GM18868 (cell line): ENCODE measurements at regions not wholly inside any gene's neighbourhood (a gene's known extent, or its start where the extent isn't known, plus 50 kb on each side); places are given as distances from the start of the nearest gene placed in this dataset.
"Not testable (repeated sequence)": the region's sequence is repeated elsewhere in the genome, so short reads cannot be mapped to it uniquely, and the experiment has no call there.

Experiments used
- ATAC-seq: cut with Tn5 transposase; IDR thresholded peaks from one replicate; pipeline ENCODE4 v1.9.1; 2021; ENCODE audit warnings: mild to moderate bottlenecking, moderate library complexity; ENCODE audit not compliant: unreplicated experiment

DNA sequence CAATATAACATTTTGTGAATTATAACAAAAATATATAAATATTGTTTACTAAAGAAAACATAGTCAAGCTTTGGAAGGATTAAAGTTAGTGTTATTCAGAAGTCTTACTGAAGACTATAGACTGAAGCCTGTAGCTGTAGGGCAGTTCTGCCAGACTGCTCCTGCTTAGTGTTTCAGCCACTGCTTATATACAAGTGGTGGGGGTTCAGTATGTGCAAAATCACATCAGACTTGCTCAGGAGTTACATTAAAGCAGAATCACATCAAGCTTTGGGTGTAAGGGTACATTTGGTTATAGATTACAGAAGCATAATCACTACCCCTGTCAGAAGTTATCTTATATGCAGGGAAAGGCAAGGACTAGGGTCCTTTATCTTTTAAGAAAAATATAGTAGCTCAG lies 653.8 kb downstream of the ANKRD7 start:
- no peak for ATAC-seq

DNA sequence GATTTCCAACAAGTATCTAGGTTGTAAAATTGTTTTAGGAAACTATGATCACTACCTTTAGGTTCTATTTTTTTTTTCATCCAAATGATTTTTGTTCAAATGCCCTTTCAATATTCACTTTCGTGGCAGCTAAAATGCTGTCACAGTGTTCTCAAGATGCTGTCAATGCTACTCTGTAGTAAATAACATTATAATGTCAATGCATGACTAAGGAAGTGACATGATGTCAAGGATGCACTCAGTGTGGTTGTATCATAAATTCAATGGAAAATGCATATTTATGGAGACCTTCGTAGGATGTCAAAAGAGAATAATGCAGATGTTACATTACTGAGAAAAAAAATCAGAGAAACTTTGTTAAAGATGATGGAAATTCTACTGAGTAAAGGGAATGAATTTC lies 673.8 kb downstream of the ANKRD7 start:
- no peak for ATAC-seq

DNA sequence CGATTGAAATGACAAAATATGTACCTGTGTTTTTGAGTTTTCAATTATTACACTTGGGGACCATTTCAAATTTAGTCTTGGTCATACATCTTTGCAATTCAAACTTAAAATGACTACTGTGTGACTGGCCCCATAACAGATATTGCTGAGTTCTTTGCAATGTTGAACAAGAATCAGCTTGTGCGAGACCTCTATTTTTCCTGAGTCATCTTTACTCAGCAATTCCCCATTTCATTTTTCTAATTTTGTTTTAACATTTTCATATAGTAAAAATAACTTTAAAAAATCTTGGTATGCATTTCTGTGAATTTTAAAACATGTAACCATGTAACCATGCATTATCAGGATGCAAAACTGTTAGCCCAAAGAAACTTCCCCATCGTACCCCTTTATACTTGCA lies 678.1 kb downstream of the ANKRD7 start:
- no peak for ATAC-seq

DNA sequence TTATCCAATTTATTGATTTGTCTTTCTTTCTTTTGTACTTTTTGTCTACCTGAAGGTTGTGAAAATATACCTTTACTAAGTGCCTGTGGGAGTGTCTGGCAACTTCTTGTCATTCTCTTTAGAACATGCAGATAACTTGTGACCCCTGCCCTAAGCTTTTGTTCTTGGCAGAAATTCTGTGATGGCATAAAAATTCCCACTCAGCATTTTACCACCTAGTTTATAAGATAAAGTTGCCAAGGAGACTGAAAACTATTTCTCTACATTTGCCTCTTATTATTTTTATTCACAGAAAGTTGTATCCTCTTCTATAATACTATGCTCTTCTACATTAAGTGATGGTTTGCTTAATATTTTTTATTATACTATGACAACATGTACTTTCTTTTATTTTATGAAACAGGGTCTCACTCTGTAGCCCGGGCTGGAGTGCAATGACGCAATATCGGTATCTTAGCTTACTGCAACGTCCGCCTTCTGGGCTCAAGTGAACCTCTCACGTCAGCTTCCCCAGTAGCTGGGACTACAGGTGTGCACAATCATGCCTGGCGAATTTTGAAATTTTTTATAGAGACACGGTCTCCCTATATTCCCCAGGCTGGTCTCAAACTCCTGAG lies 683.5 kb downstream of the ANKRD7 start:
- no peak for ATAC-seq

DNA sequence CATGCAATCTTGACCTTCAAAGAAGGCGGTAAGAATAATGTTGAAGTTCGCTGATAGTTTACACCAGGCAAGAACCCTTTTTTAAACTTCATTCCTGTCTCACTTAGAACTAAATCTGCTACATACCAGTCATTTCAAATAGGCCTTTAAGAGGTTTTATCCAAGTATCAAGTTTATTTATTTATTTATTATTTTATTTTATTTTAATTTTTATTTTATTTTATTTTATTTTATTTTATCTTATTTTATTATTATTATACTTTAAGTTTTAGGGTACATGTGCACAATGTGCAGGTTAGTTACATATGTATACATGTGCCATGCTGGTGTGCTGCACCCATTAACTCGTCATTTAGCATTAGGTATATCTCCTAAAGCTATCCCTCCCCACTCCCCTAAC lies 691.6 kb downstream of the ANKRD7 start:
- ATAC-seq, result not testable (repeated sequence)

DNA sequence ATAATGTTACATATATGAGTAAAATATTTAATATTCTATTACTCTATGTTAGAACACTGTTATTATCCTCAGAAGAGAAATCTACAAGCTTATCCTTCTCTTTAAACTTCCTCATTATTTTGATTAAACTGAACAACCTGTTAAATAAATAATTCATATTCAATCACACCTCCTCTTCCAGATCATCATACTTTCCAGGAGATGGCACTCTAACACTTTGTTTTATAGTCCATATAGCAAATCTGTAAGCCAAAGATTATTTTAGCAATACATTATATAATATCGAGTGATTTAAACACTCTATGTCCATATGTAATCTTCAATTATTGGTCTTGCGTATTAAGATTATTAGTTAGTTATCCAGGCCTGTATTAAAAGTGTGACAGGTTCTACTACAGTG lies 694.1 kb downstream of the ANKRD7 start:
- ATAC-seq, result no peak

DNA sequence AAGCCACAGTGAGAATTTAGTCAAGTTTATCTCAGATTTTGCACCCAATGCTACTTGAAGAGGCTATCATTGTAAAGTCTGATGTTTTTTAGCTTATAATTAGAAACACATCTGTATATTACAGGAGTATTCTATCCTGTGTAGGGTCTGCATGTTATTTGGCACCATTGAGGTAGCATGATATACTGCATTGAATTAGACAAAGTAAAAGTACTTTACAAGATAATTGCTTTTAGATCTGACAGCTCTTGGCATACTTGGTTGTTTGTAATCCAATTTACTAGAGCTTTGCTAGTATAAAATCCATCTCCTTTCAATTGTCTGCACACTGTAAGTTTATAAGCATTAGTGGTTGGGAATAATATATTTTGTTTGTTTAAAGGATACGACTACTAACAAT lies 714.3 kb downstream of the ANKRD7 start:
- no peak for ATAC-seq

DNA sequence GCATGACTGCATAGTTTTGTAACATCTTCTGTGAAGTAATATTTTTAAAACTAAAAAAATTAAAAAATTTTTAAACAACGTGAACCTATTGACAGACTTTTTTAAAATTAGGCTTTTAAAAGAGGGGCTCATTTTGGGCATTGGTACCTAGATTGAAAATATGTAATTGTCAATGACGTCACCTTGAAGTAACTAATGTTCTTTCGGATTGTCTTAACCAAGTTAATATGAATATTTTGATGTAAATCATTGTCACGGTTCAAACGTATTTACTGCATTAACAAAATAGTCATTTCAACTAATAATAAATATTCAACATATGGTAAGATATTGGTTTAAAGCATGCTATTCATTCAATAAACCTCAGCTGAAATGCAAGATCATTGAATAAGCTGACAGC lies 719.8 kb downstream of the ANKRD7 start:
- no peak for ATAC-seq

DNA sequence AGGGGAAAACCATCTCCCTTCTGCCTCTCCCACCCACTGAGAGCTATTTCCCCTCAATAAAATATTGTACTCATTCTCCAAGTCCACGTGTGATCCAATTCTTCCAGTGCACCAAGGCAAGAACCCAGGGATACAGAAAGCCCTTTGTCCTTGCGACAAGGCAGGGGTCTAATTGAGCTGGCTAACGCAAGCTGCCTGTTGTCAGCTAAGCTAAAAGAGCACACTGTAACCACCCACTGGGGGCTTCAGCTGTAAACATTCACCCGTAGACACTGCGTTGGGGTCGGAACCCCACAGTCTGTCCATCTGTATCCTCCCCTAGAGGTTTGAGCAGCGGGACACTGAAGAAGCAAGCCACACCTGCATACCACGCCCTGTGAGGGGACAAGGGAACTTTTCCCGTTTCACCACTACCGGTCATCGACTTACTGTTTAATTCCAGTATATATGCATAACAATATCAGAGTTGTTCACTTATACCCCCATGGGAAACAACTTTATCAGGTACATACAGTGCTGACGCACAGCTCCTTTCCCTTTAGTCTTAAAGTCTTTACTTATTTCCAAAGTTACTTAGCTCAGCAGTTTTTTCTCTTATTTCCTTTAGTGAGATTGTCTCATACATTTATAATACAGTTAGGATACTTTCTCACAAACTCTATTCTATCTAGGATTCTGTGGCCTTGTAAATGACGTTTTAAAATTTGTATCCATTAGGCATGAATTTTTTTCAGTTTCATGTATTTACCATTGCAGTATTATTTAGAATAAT lies 721.6 kb downstream of the ANKRD7 start:
- no peak for ATAC-seq

DNA sequence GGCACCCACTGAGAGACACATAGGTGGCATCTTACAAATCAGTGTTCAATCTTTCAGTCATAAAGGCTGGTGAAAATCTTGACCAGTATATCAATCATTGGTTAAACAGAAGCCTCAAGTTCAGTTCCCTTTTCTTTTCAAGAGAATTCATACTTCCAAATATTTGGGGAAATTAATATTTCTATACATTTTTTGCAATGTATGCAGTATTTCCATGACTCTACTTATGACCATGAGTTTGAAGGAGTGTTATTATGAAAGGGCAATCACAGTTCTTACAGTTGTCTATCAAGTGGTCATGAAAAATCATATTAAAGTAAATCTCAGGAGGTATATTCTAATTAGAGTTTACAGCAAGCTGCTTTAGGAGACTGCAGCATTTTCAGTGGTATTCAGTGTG lies 724.0 kb downstream of the ANKRD7 start:
- no peak for ATAC-seq

DNA sequence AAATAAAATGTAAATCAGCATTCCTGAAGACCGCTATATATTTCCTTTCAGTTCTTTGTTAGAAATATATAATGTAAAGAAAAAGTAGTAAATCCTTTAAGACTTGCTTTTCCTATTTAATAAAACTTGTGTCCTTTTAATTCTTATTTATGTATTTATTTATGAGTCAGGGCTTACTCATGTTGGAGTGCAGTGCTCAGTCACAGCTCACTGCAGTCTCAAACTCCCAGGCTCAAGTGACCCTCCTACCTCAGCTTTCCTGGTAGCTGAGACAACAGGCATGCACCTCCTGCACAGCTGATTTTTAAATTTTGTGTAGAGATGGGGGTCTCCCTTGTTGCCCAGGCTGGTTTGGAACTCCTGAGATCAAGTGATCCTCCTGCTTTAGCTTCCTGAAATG lies 724.5 kb downstream of the ANKRD7 start:
- ATAC-seq, result no peak

DNA sequence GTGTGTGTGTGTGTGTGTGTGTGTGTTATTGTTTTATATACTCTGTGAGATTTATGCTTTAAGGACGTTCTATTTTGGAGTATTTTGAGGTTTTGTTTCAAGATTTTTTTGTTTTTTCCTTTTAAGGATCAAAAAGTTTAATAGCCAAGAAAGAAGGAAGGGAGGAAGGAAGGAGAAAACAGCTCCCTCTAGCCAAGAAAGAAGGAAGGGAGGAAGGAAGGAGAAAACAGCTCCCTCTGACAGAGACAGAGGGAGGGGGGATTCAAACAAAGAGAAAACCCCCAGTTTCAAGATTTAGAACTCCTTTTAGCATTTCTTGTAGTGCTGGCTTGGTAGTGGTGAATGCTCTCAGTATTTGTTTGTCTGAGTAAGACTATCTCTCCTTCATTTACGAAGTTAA lies 731.8 kb downstream of the ANKRD7 start:
- not testable (repeated sequence) for ATAC-seq

DNA sequence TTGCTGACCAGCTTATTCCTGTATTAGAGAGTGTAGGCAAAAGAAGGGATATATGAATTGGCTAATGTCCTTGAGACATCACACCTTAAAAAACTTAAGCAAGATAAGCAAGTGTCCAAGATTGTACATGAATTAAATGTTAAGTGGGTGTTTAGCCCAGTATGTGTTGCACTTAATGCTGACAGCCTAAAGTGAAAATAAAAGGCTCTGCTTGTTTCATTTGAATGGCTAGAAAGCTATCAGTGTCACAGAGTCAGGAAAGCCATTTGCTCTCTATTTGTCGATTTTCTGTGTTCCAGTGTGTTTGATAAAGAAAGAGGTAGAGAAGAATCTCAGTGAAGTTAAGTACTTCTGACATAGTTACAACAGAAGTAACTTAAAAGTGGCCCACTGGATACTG lies 744.9 kb downstream of the ANKRD7 start:
- no peak for ATAC-seq

DNA sequence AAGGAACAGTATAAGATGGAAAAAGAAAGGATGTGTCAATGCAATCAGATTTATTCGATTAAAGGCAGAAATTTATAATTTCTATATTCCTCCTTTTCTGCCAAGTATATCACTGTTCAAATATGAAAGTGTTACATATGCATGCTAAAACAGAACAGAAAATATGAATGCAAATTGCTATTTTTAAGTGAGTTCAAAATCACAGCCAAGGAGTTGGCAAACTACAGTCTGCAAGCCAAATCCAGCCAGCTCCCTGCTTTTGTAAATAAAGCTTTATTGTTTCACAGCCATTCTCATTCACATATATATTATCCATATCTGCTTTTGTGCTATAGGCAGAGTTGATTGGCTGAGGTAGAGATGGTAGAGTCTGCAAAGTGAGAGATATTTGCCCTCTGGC lies 747.2 kb downstream of the ANKRD7 start:
- ATAC-seq, result no peak

DNA sequence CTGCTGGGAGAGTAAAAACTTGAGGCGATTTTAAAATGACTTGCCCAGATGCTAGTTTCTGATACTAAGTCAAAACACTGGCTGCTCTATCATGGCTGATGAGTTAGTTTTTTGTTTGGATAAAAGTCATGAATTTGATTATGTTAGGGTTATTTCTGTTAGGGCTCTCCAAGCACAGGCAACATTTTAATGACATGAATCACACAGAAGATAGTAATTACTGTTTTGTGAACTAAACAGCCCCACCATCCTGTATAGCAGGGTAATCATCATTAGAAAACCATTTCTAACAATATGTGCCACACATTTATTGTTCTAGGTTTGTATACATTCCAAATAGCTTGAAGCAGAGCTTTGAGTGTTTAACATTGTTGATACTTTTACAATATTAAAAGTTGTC lies 750.3 kb downstream of the ANKRD7 start:
- no peak for ATAC-seq

DNA sequence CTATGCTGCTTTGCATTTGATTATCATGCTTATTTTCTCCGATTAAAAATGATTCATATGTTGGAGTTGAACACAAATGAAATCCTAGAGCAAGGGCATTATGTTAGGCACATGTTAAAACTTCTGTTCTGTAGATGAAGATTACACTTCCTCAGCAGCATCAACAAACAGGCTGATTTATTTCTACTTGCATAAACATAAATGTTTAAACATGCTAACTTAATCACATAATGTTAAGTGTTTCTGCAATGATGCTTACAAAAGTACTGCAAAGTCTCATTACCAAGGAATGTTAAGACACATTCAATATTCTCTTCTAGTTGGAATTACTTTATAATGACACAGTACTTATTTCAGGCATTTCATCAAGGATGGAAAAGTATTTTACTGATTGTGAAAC lies 770.8 kb downstream of the ANKRD7 start:
- no peak for ATAC-seq

DNA sequence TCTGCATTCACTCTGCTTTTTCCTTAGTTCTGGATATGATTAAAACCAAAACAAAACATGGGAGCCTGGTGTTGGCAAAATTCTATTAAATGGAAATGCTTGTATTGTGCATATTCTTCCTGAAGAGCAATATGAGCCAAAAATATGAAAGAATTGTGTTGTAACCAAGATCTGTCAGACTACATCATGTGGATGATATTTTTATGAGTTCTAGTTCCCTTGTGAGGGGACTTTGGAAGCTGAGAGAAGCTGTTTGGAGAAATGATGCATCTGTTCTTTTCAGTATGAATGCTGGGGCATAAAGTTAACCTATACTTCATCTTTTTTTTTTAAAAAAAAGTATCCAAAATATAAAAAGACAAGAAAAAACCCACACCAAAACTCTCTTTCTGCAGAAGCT lies 782.7 kb downstream of the ANKRD7 start:
- no peak for ATAC-seq

DNA sequence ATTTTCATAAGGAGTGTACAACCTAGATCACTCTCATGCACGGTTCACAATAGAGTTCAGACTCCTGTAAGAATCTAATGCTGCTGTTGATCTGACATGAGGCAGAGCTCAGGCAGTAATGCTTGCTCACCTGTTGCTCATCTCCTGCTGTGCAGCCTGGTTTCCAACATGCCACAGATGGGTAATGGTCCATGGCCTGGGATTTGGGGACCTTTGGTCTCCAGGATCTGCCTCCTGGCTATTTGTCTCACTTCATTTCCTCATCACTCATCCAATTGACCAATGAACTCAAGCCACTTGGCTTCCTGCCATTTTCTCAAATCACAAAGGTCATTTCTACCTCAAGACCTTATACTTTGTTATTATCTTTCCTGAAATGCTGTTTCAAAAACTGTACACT lies 786.1 kb downstream of the ANKRD7 start:
- ATAC-seq, result no peak

DNA sequence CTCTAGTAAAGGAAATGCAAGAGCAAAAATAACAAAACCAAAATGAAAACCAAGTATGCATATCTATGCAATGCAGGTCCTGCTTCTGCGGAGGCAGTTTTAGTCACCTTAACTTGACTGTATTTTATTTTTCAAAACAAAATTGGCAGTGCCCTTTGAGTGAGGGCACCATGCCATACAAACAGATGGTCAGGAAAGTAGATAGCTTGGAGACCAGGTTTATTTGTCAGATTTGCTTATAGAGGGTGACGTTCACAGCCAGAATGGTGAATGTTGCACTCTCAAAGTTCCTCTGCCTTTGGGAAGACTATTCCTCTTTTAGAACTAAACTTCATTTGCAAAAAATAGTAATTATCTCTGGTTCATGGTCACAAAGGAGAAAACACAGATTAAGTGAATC lies 801.9 kb downstream of the ANKRD7 start:
- no peak for ATAC-seq

DNA sequence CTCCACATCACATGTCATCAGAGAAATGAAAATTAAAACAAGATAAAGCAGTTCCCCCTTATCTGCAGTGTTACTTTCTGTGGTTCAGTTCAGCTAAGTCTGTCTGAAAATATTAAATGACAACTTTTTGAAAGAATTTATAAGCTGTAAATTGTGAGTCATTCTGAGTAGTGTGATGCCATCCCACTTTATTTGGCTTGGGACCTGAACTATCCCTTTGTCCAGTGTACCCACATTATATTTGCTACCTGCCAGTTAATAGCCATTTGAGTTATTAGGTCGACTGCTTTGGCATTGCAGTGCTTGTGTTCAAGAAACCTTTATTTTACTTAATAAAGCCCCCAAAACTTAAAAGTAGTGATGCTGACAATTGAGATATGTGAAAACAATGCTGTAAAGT lies 804.2 kb downstream of the ANKRD7 start:
- no peak for ATAC-seq

DNA sequence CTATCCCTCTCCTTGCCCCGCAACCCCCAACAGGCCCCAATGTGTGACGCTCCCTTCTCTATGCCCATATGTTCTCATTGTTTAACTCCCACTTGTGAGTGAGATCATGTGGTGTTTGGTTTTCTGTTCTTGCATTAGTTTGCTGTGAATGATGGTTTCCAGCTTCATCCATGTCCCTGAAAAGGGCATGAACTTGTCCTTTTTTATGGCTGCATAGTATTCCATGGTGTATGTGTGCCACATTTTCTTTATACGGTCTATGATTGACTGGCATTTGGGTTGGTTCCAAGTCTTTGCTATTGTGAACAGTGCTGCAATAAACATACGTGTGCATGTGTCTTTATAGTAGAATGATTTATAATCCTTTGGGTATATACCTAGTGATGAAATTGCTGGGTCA lies 807.6 kb downstream of the ANKRD7 start:
- not testable (repeated sequence) for ATAC-seq

DNA sequence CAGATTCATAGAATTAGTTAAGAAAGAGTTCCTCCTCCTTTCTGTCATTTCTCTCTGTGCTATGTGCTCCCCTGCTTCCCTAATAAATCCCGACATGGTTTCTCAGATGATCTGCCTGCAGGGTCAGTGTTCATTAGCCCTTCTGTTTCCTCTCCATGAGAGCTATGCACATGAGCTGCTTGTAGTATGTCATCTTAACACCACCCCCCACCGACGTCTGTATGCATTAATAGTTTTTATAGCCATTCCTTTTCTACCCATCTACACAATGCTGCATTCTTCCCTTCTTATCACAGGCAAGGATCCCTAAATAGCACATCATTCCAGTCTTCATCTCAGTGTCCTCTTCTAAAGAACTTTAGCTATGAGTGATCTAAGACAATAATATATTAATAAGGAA lies 809.1 kb downstream of the ANKRD7 start:
- no peak for ATAC-seq

DNA sequence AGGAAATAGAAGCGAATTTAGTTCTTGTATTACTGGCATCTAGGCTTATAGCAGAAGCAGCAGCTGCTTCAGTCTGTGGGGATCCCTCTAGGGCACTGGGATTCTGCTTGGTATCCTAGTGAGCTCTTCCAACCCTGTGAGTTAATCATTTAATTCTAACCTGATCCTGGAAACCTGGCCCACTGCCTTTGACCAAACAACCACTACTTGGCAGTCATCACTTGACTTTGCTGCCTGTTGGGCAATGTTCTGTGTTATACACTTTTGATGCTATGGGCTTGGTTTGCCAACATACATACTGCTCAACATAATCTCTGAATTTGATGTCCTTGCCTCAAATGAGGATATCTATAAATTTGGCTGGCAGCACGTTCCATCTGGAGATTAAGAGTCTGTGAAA lies 813.4 kb downstream of the ANKRD7 start:
- ATAC-seq, result no peak
